ENCODE measurements at regions not wholly inside any gene's neighbourhood (a gene's known extent, or its start where the extent isn't known, plus 50 kb on each side); places are given as distances from the start of the nearest gene placed in this dataset.

GRCh38 chr9:116100711-116101121 is 52.9 kb upstream of the PAPPA start:
- Histone ChIP-seq H3K4me1 (ENCODE audit: control insufficient read depth in 4 of 4, insufficient read depth in 4 of 4, low read length in 3 of 4) (no peaks in the 10 kb centered on the region), H3K27ac (ENCODE audit: low read depth in 1 of 2, low read length in 2 of 2) (no peak overlapping the region), H3K36me3 (ENCODE audit: control insufficient read depth in 4 of 4, insufficient read depth in 3 of 4, low read depth in 1 of 4, low read length in 3 of 4) (no peaks in the 10 kb centered on the region), H3K4me3 (ENCODE audit: low read depth in 1 of 3, low read length in 3 of 3) (no peak overlapping the region), H3K9me3 (ENCODE audit: control insufficient read depth in 4 of 4, low read length in 3 of 4) (peaks cover 0 to 3% (median 0%) of the 10 kb centered on the region in 4 donors), H3K9ac (ENCODE audit: low read depth in 1 of 2, low read length in 2 of 2) (no peak overlapping the region), H3K27me3 (ENCODE audit: control insufficient read depth in 4 of 4, insufficient read depth in 4 of 4, low read length in 3 of 4) (peaks cover 0 to 12% (median 3%) of the 10 kb centered on the region in 4 donors)
- no peak for TF ChIP-seq MAX (IDR thresholded peaks at IDR 0.05)
- TF ChIP-seq ATF3 (IDR thresholded peaks at IDR 0.05), result no peak
- TF ChIP-seq FOXA1 (IDR thresholded peaks at IDR 0.05), result no peak
- TF ChIP-seq HNF4G (IDR thresholded peaks at IDR 0.05), result no peak
- TF ChIP-seq EGR1 (IDR thresholded peaks at IDR 0.05; ENCODE audit: low read depth in 2 of 2), result no peak
- no peak for TF ChIP-seq REST (IDR thresholded peaks at IDR 0.05)
- TF ChIP-seq NR2F2 (IDR thresholded peaks at IDR 0.05), result no peak
- no peak for TF ChIP-seq JUND (IDR thresholded peaks at IDR 0.05)
- 52% methylated on average over 3 of the region's 3 CpGs for WGBS
- no peak for DNase-seq (ENCODE audit: low spot score)

GRCh38 chr9:116101516-116101915 is 52.1 kb upstream of the PAPPA start:
- 60% methylated on average over 1 of the region's 1 CpG for WGBS

More at GRCh38 chr9:116101516-116101915, 52.1 kb upstream of the PAPPA start:
- H3K9me3 ChIP-seq (ENCODE audit: control insufficient read depth in 4 of 4, low read length in 3 of 4), result peaks cover 0 to 3% (median 0%) of the 10 kb centered on the region in 4 donors
- no peak for DNase-seq (ENCODE audit: low spot score)
- peaks cover 0 to 8% (median 3%) of the 10 kb centered on the region in 4 donors for H3K27me3 ChIP-seq (ENCODE audit: control insufficient read depth in 4 of 4, insufficient read depth in 4 of 4, low read length in 3 of 4)
- no peaks in the 10 kb centered on the region for H3K4me1 ChIP-seq (ENCODE audit: control insufficient read depth in 4 of 4, insufficient read depth in 4 of 4, low read length in 3 of 4)
- no peak overlapping the region for H3K4me3 ChIP-seq (ENCODE audit: low read depth in 1 of 3, low read length in 3 of 3)
- TF ChIP-seq EGR1 (IDR thresholded peaks at IDR 0.05; ENCODE audit: low read depth in 2 of 2) (no peak), SP1 (IDR thresholded peaks at IDR 0.05) (no peak), FOXA2 (IDR thresholded peaks at IDR 0.05) (no peak), HNF4G (IDR thresholded peaks at IDR 0.05) (no peak), HNF4A (conservative IDR thresholded peaks at IDR 0.05) (no peak), YY1 (IDR thresholded peaks at IDR 0.05) (no peak), RAD21 (IDR thresholded peaks at IDR 0.05) (no peak), FOXA1 (IDR thresholded peaks at IDR 0.05) (no peak), CTCF (IDR thresholded peaks at IDR 0.05; ENCODE audit: low read depth, low read length, missing input control) (no peak), JUND (IDR thresholded peaks at IDR 0.05) (no peak), RXRA (IDR thresholded peaks at IDR 0.05) (no peak)
- no peak overlapping the region for H3K9ac ChIP-seq (ENCODE audit: low read depth in 1 of 2, low read length in 2 of 2)
- no peak overlapping the region for H3K27ac ChIP-seq (ENCODE audit: low read depth in 1 of 2, low read length in 2 of 2)
- H3K36me3 ChIP-seq (ENCODE audit: control insufficient read depth in 4 of 4, insufficient read depth in 3 of 4, low read depth in 1 of 4, low read length in 3 of 4), result no peaks in the 10 kb centered on the region

All from liver (tissue), 8 donors.